ENCODE measurements at regions not wholly inside any gene's neighbourhood (a gene's known extent, or its start where the extent isn't known, plus 50 kb on each side); places are given as distances from the start of the nearest gene placed in this dataset.

- TF ChIP-seq CTCF (IDR thresholded peaks at IDR 0.05; ENCODE audit: control extremely low read depth, extremely low read depth, low read depth, missing control alignments): no peak
- ChIA-PET POLR2A (no interaction called here), CTCF (no interaction called here)
- no peak for DNase-seq (ENCODE audit: extremely low spot score)
These were observed 251.5 kb downstream of the DHX35 start for GRCh38 chr20:39213476-39214145.

- TF ChIP-seq CTCF (IDR thresholded peaks at IDR 0.05; ENCODE audit: control extremely low read depth, extremely low read depth, low read depth, missing control alignments): no peak
- ChIA-PET CTCF (interaction anchor here (1.3 to 2.1 kb wide), 2 partner anchors 15 to 58 kb away, joined by 3 to 6 read pairs; no protein-coding TSS in a partner anchor), POLR2A (no interaction called here)
- DNase-seq (ENCODE audit: extremely low spot score): no peak
These were observed 249.1 kb downstream of the DHX35 start for GRCh38 chr20:39211060-39211748.

- DNase-seq (ENCODE audit: extremely low spot score): no peak
- TF ChIP-seq CTCF (IDR thresholded peaks at IDR 0.05; ENCODE audit: control extremely low read depth, extremely low read depth, low read depth, missing control alignments): no peak
- CTCF ChIA-PET: interaction anchor here (2.1 kb wide), 1 partner anchor 15 kb away, joined by 6 read pairs; no protein-coding TSS in a partner anchor
- POLR2A ChIA-PET: no interaction called here
These were observed 248.3 kb downstream of the DHX35 start for GRCh38 chr20:39210341-39211036.

- POLR2A ChIA-PET: no interaction called here
- CTCF ChIA-PET: interaction anchor here (1.0 kb wide), 2 partner anchors 19 to 58 kb away, joined by 3 read pairs; no protein-coding TSS in a partner anchor
- DNase-seq (ENCODE audit: extremely low spot score): no peak
- TF ChIP-seq CTCF (IDR thresholded peaks at IDR 0.05; ENCODE audit: control extremely low read depth, extremely low read depth, low read depth, missing control alignments): no peak
These were observed 244.9 kb downstream of the DHX35 start for GRCh38 chr20:39206899-39207564.

- TF ChIP-seq CTCF (IDR thresholded peaks at IDR 0.05; ENCODE audit: control extremely low read depth, extremely low read depth, low read depth, missing control alignments): no peak
- ChIA-PET POLR2A (no interaction called here), CTCF (no interaction called here)
- no peak for DNase-seq (ENCODE audit: extremely low spot score)
These were observed 233.5 kb downstream of the DHX35 start for GRCh38 chr20:39195582-39196021.

Data from GM10248 (cell line).